Neural progenitor cell (in vitro differentiated cells): ENCODE measurements at regions not wholly inside any gene's neighbourhood (a gene's known extent, or its start where the extent isn't known, plus 50 kb on each side); places are given as distances from the start of the nearest gene placed in this dataset.

Experiments
- DNase-seq: peaks from one replicate; pipeline ENCODE4 v3.0.0-alpha.2; 2016; ENCODE audit warnings: low spot score
- H2AFZ ChIP-seq: fragments of 200-600 bp; sonication (generic); replicated peaks from 2 replicates; pipeline ENCODE4 v1.6.1; 2016; ENCODE audit warnings: antibody characterized with exemption
- H3F3A ChIP-seq: fragments of 200-600 bp; sonication (generic); 2 replicates; pipeline ENCODE4 v1.6.1; 2016; ENCODE audit warnings: antibody characterized with exemption, low read depth
- H3K27ac ChIP-seq: fragments of 200-600 bp; sonication (generic); 2 replicates; pipeline ENCODE4 v1.5.1; 2016; ENCODE audit warnings: mild to moderate bottlenecking
- H3K27me3 ChIP-seq: fragments of 200-600 bp; sonication (generic); 2 replicates; pipeline ENCODE4 v1.6.1; 2016; ENCODE audit warnings: mild to moderate bottlenecking, moderate library complexity
- H3K36me3 ChIP-seq: fragments of 200-600 bp; sonication (generic); 2 replicates; pipeline ENCODE4 v1.5.1; 2016
- H3K4me1 ChIP-seq: fragments of 200-600 bp; sonication (generic); 2 replicates; pipeline ENCODE4 v1.6.1; 2016; ENCODE audit warnings: mixed run types
- H3K4me2 ChIP-seq: fragments of 200-600 bp; sonication (generic); 2 replicates; pipeline ENCODE4 v1.6.1; 2016
- H3K4me3 ChIP-seq: fragments of 200-600 bp; sonication (generic); 2 replicates; pipeline ENCODE4 v1.5.1; 2016
- H3K79me2 ChIP-seq: fragments of 200-600 bp; sonication (generic); 2 replicates; pipeline ENCODE4 v1.6.1; 2016; ENCODE audit warnings: low read depth
- H3K9ac ChIP-seq: fragments of 200-600 bp; sonication (generic); 2 replicates; pipeline ENCODE4 v1.6.1; 2016
- H3K9me3 ChIP-seq: fragments of 200-600 bp; sonication (generic); 2 replicates; pipeline ENCODE4 v1.5.1; 2016; ENCODE audit warnings: low read depth
- H4K20me1 ChIP-seq: fragments of 200-600 bp; sonication (generic); 2 replicates; pipeline ENCODE4 v1.6.1; 2016; ENCODE audit warnings: low read depth
- H3K27ac Mint-ChIP-seq: 3 replicates; pipeline ENCODE4 v1.8.0; 2021; ENCODE audit warnings: mixed read lengths
- H3K27me3 Mint-ChIP-seq: 2 replicates; pipeline ENCODE4 v1.8.0; 2022; ENCODE audit warnings: low read depth, mild to moderate bottlenecking, inconsistent platforms, moderate library complexity, mixed read lengths; ENCODE audit not compliant: insufficient read depth
- H3K36me3 Mint-ChIP-seq: 3 replicates; pipeline ENCODE4 v1.8.0; 2021; ENCODE audit warnings: mixed read lengths
- H3K4me1 Mint-ChIP-seq: 3 replicates; pipeline ENCODE4 v1.8.0; 2021; ENCODE audit warnings: mixed read lengths
- H3K4me3 Mint-ChIP-seq: 3 replicates; pipeline ENCODE4 v1.8.0; 2021; ENCODE audit warnings: mild to moderate bottlenecking, moderate library complexity, mixed read lengths
- H3K9me3 Mint-ChIP-seq: 3 replicates; pipeline ENCODE4 v1.8.0; 2020; ENCODE audit warnings: mixed read lengths
- CTCF ChIP-seq: fragments of 200-600 bp; sonication (generic); IDR thresholded peaks from 2 replicates; pipeline ENCODE4 v1.5.1; 2017; ENCODE audit warnings: antibody characterized with exemption, mild to moderate bottlenecking
- EZH2 ChIP-seq: fragments of 200-600 bp; sonication (generic); IDR thresholded peaks from 2 replicates; pipeline ENCODE4 v1.6.1; 2017; ENCODE audit warnings: antibody characterized with exemption, mild to moderate bottlenecking, moderate library complexity
- EZH2phosphoT487 ChIP-seq: fragments of 200-600 bp; sonication (generic); IDR thresholded peaks from 2 replicates; pipeline ENCODE4 v1.6.1; 2017; ENCODE audit warnings: antibody characterized with exemption

- H3K27me3 ChIP-seq, result no peaks in the 10 kb centered on the region
- DNase-seq, result no peak
- H3K36me3 ChIP-seq, result no peaks in the 10 kb centered on the region
- H3F3A ChIP-seq, result no peaks in the 10 kb centered on the region
- Mint-ChIP-seq H3K27me3 (peaks cover 11% of the 10 kb centered on the region), H3K27ac (peak overlapping the region; percentile 46), H3K4me3 (no peak overlapping the region), H3K36me3 (no peaks in the 10 kb centered on the region), H3K4me1 (peaks cover 44% of the 10 kb centered on the region), H3K9me3 (peaks cover 4% of the 10 kb centered on the region)
- no peak overlapping the region for H3K27ac ChIP-seq
- H3K4me1 ChIP-seq, result peaks cover 3% of the 10 kb centered on the region
- no peak overlapping the region for H3K4me2 ChIP-seq
- no peak overlapping the region for H3K9ac ChIP-seq
- H2AFZ ChIP-seq, result no peak overlapping the region
- no peaks in the 10 kb centered on the region for H3K9me3 ChIP-seq
- H3K4me3 ChIP-seq, result no peak overlapping the region
- no peaks in the 10 kb centered on the region for H4K20me1 ChIP-seq
- TF ChIP-seq EZH2, result no peak
- TF ChIP-seq EZH2phosphoT487, result no peak
- no peak for TF ChIP-seq CTCF
- no peaks in the 10 kb centered on the region for H3K79me2 ChIP-seq
Observed at GRCh38 chr2:43124687-43125057, 101.7 kb downstream of the ZFP36L2 start.

GRCh38 chr2:43123981-43124686 lies 102.3 kb downstream of the ZFP36L2 start:
- H3K4me3 ChIP-seq, result no peak overlapping the region
- TF ChIP-seq EZH2, result no peak
- no peak for TF ChIP-seq CTCF
- TF ChIP-seq EZH2phosphoT487, result no peak
- no peak overlapping the region for H3K27ac ChIP-seq
- H3K79me2 ChIP-seq, result no peaks in the 10 kb centered on the region
- H3K36me3 ChIP-seq, result no peaks in the 10 kb centered on the region
- Mint-ChIP-seq H3K9me3 (peaks cover 9% of the 10 kb centered on the region), H3K36me3 (no peaks in the 10 kb centered on the region), H3K27ac (peak overlapping the region; percentile 72), H3K4me1 (peaks cover 38% of the 10 kb centered on the region), H3K27me3 (peaks cover 14% of the 10 kb centered on the region), H3K4me3 (no peak overlapping the region)
- H3K4me1 ChIP-seq, result no peaks in the 10 kb centered on the region
- H4K20me1 ChIP-seq, result no peaks in the 10 kb centered on the region
- no peaks in the 10 kb centered on the region for H3K9me3 ChIP-seq
- no peak overlapping the region for H3K9ac ChIP-seq
- no peaks in the 10 kb centered on the region for H3F3A ChIP-seq
- no peak overlapping the region for H2AFZ ChIP-seq
- no peak for DNase-seq
- no peak overlapping the region for H3K4me2 ChIP-seq
- H3K27me3 ChIP-seq, result no peaks in the 10 kb centered on the region

GRCh38 chr2:43123486-43123885 lies 102.9 kb downstream of the ZFP36L2 start:
- peaks cover 16% of the 10 kb centered on the region for H3K9me3 Mint-ChIP-seq
- DNase-seq, result no peak
- no peaks in the 10 kb centered on the region for H3K4me1 ChIP-seq
- no peak overlapping the region for H3K4me3 ChIP-seq
- no peak overlapping the region for H2AFZ ChIP-seq
- H3K27ac ChIP-seq, result no peak overlapping the region
- TF ChIP-seq CTCF, result no peak
- H3K4me3 Mint-ChIP-seq, result no peak overlapping the region
- peaks cover 34% of the 10 kb centered on the region for H3K4me1 Mint-ChIP-seq
- no peak overlapping the region for H3K27ac Mint-ChIP-seq
- H3F3A ChIP-seq, result no peaks in the 10 kb centered on the region
- H3K27me3 ChIP-seq, result no peaks in the 10 kb centered on the region
- no peaks in the 10 kb centered on the region for H3K36me3 ChIP-seq
- H3K36me3 Mint-ChIP-seq, result no peaks in the 10 kb centered on the region
- no peaks in the 10 kb centered on the region for H3K9me3 ChIP-seq
- H3K79me2 ChIP-seq, result no peaks in the 10 kb centered on the region
- H3K9ac ChIP-seq, result no peak overlapping the region
- no peak overlapping the region for H3K4me2 ChIP-seq
- no peaks in the 10 kb centered on the region for H4K20me1 ChIP-seq
- peaks cover 17% of the 10 kb centered on the region for H3K27me3 Mint-ChIP-seq
